Ovary (tissue), 3 donors: ENCODE measurements at regions not wholly inside any gene's neighbourhood (a gene's known extent, or its start where the extent isn't known, plus 50 kb on each side); places are given as distances from the start of the nearest gene placed in this dataset.
"Not testable (repeated sequence)": the region's sequence is repeated elsewhere in the genome, so short reads cannot be mapped to it uniquely, and the experiment has no call there.

ENCODE experiments used
- CTCF ChIP-seq, 3 donors: fragments of 450-650 bp in 2 of 3; fragments of 200-600 bp in 1 of 3; IDR thresholded peaks; one replicate each; pipeline versions ENCODE4 v1.5.1 to v1.8.0; 2016 to 2022; ENCODE audit warnings: antibody characterized with exemption in 3 of 3, mild to moderate bottlenecking in 1 of 3
- EP300 ChIP-seq: sonication (generic); formaldehyde crosslinking; IDR thresholded peaks from one replicate; pipeline ENCODE4 v1.6.1; 2017; ENCODE audit warnings: antibody characterized with exemption
- POLR2A ChIP-seq: fragments of 450-650 bp; IDR thresholded peaks from one replicate; pipeline ENCODE4 v1.6.1; 2017; ENCODE audit warnings: antibody characterized with exemption, mild to moderate bottlenecking, moderate library complexity
- donor health status: DM: no; HTN: no; CAD: no.

- TF ChIP-seq CTCF (IDR thresholded peaks at IDR 0.05); POLR2A; EP300: not testable (repeated sequence)
Measured at GRCh38 chr5:17112091-17112716, 105.2 kb upstream of the BASP1 start.
